Liver (tissue), 8 donors: ENCODE measurements at regions not wholly inside any gene's neighbourhood (a gene's known extent, or its start where the extent isn't known, plus 50 kb on each side); places are given as distances from the start of the nearest gene placed in this dataset.

Experiments
- DNase-seq: peaks from one replicate; pipeline ENCODE4 v3.0.0-alpha.2; 2017; ENCODE audit warnings: low spot score
- H3K27ac ChIP-seq, 2 donors: one replicate each; pipeline ENCODE4 v1.7.0; 2013; ENCODE audit warnings: inconsistent platforms in 2 of 2, low read length in 2 of 2, control low read depth in 1 of 2, low read depth in 1 of 2, mild to moderate bottlenecking in 1 of 2
- H3K27me3 ChIP-seq, 4 donors: one replicate each; pipeline versions ENCODE4 v1.6.1 to v1.7.0; 2013; ENCODE audit warnings: low read length in 3 of 4, inconsistent platforms in 1 of 4, mild to moderate bottlenecking in 1 of 4, moderate library complexity in 1 of 4; ENCODE audit not compliant: control insufficient read depth in 4 of 4, insufficient read depth in 4 of 4
- H3K36me3 ChIP-seq, 4 donors: one replicate each; pipeline versions ENCODE4 v1.6.1 to v1.7.0; 2013; ENCODE audit warnings: low read length in 3 of 4, mild to moderate bottlenecking in 3 of 4, low read depth in 1 of 4, moderate library complexity in 1 of 4; ENCODE audit not compliant: control insufficient read depth in 4 of 4, insufficient read depth in 3 of 4
- H3K4me1 ChIP-seq, 4 donors: one replicate each; pipeline versions ENCODE4 v1.6.1 to v1.7.0; 2013; ENCODE audit warnings: low read length in 3 of 4, mild to moderate bottlenecking in 3 of 4, moderate library complexity in 1 of 4; ENCODE audit not compliant: control insufficient read depth in 4 of 4, insufficient read depth in 4 of 4
- H3K4me3 ChIP-seq, 3 donors: one replicate each; pipeline versions ENCODE4 v1.6.1 to v1.7.0; 2013; ENCODE audit warnings: low read length in 3 of 3, control low read depth in 1 of 3, low read depth in 1 of 3, mild to moderate bottlenecking in 1 of 3
- H3K9ac ChIP-seq, 2 donors: one replicate each; pipeline ENCODE4 v1.7.0; 2013; ENCODE audit warnings: low read length in 2 of 2, mild to moderate bottlenecking in 2 of 2, moderate library complexity in 2 of 2, control low read depth in 1 of 2, low read depth in 1 of 2
- H3K9me3 ChIP-seq, 4 donors: one replicate each; pipeline versions ENCODE4 v1.6.1 to v1.7.0; 2013; ENCODE audit warnings: low read length in 3 of 4; ENCODE audit not compliant: control insufficient read depth in 4 of 4
- EGR1 ChIP-seq, 2 donors: IDR thresholded peaks; 2 replicates each; pipeline ENCODE4 v1.6.1; 2016 to 2018; ENCODE audit warnings: antibody characterized with exemption in 2 of 2, low read depth in 2 of 2
- FOXA1 ChIP-seq: IDR thresholded peaks from 2 replicates; pipeline ENCODE4 v1.6.1; 2016; ENCODE audit warnings: antibody characterized with exemption
- FOXA2 ChIP-seq: IDR thresholded peaks from 2 replicates; pipeline ENCODE4 v1.6.1; 2016; ENCODE audit warnings: antibody characterized with exemption
- GABPA ChIP-seq, 2 donors: IDR thresholded peaks in 1 of 2; conservative IDR thresholded peaks in 1 of 2; 2 replicates each; pipeline ENCODE4 v1.6.1; 2016; ENCODE audit warnings: antibody characterized with exemption in 2 of 2, mild to moderate bottlenecking in 1 of 2, moderate library complexity in 1 of 2
- HNF4A ChIP-seq, 2 donors: conservative IDR thresholded peaks; 2 replicates each; pipeline ENCODE4 v1.6.1; 2016; ENCODE audit warnings: antibody characterized with exemption in 2 of 2, mild to moderate bottlenecking in 2 of 2
- HNF4G ChIP-seq: IDR thresholded peaks from 2 replicates; pipeline ENCODE4 v1.6.1; 2016; ENCODE audit warnings: antibody characterized with exemption
- JUND ChIP-seq, 2 donors: IDR thresholded peaks; 2 replicates each; pipeline ENCODE4 v1.6.1; 2016; ENCODE audit warnings: antibody characterized with exemption in 2 of 2
- NR2F2 ChIP-seq: IDR thresholded peaks from 2 replicates; pipeline ENCODE4 v1.6.1; 2016; ENCODE audit warnings: antibody characterized with exemption
- RAD21 ChIP-seq, 2 donors: IDR thresholded peaks; 2 replicates each; pipeline ENCODE4 v1.6.1; 2016; ENCODE audit warnings: antibody characterized with exemption in 2 of 2, mild to moderate bottlenecking in 2 of 2
- RXRA ChIP-seq, 2 donors: IDR thresholded peaks; 2 replicates each; pipeline ENCODE4 v1.6.1; 2017 to 2018; ENCODE audit warnings: antibody characterized with exemption in 2 of 2, mild to moderate bottlenecking in 1 of 2
- SP1 ChIP-seq: IDR thresholded peaks from 2 replicates; pipeline ENCODE4 v1.6.1; 2018; ENCODE audit warnings: antibody characterized with exemption, mild to moderate bottlenecking
- TAF1 ChIP-seq: conservative IDR thresholded peaks from 2 replicates; pipeline ENCODE4 v1.6.1; 2016; ENCODE audit warnings: antibody characterized with exemption, mild to moderate bottlenecking
- YY1 ChIP-seq: IDR thresholded peaks from 2 replicates; pipeline ENCODE4 v1.6.1; 2016; ENCODE audit warnings: antibody characterized with exemption, mild to moderate bottlenecking
- WGBS: extraction: QIAGEN DNeasy Blood & Tissue Kit; methylation state at CpG from one replicate; pipeline ENCODE4 v1.1.7; 2013; 5-methylcytosine and 5-hydroxymethylcytosine counted together
- TF ChIP-seq, protein P1 (sequence below): IDR thresholded peaks from 2 replicates; pipeline ENCODE4 v1.6.1; 2016; ENCODE audit warnings: antibody characterized with exemption
- TF ChIP-seq, protein P2 (sequence below): fragments of 150-350 bp; IDR thresholded peaks from 2 replicates; pipeline ENCODE4 v1.5.1; 2017; ENCODE audit warnings: improper control_type of control experiment, low read depth, low read length; ENCODE audit not compliant: missing input control
- TF ChIP-seq, protein P3 (sequence below): IDR thresholded peaks from 2 replicates; pipeline ENCODE4 v1.6.1; 2016; ENCODE audit warnings: antibody characterized with exemption
- TF ChIP-seq, protein P4 (sequence below): IDR thresholded peaks from 2 replicates; pipeline ENCODE4 v1.6.1; 2016; ENCODE audit warnings: antibody characterized with exemption, mild to moderate bottlenecking
- donor health status: healthy.
- donor health status: healthy.
- donor health status: healthy.
- donor health status: healthy.
- donor health status: healthy.

DNA sequence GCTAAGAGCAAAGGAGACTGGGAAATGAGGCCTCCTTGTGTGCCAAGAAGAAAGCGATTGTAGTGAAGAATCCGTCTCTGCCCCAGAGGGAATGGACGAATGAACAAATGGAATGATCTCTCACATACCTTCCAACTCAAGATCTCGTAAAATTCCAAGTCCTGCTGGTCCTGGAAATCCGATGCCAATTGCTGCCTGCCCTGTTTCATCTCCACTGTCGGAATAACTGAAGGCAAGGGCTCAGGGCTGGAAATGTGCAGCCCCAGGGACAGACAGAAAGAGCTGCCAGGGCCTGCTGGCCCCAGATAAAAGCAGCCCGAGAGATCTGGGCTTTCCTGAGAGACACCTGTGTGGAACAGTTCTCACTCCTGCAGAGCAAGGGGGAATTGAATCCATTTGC lies 120.9 kb downstream of the MN1 start (continued):
- TF ChIP-seq, protein P1, sequence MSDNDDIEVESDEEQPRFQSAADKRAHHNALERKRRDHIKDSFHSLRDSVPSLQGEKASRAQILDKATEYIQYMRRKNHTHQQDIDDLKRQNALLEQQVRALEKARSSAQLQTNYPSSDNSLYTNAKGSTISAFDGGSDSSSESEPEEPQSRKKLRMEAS, result no peak
- TF ChIP-seq SP1, result no peak
- no peak for TF ChIP-seq FOXA2
- no peak for TF ChIP-seq NR2F2

- no peaks in the 10 kb centered on the region for H3K36me3 ChIP-seq
- 96% methylated on average over 3 of the region's 3 CpGs for WGBS
- H3K27ac ChIP-seq, result no peak overlapping the region
- H3K27me3 ChIP-seq, result peaks cover 0 to 6% (median 2%) of the 10 kb centered on the region in 4 donors
- no peak for TF ChIP-seq RAD21 (IDR thresholded peaks at IDR 0.05)
- TF ChIP-seq TAF1, result no peak
- no peak for TF ChIP-seq HNF4A (conservative IDR thresholded peaks at IDR 0.05)
- TF ChIP-seq, protein P1, result no peak
- TF ChIP-seq, protein P2, sequence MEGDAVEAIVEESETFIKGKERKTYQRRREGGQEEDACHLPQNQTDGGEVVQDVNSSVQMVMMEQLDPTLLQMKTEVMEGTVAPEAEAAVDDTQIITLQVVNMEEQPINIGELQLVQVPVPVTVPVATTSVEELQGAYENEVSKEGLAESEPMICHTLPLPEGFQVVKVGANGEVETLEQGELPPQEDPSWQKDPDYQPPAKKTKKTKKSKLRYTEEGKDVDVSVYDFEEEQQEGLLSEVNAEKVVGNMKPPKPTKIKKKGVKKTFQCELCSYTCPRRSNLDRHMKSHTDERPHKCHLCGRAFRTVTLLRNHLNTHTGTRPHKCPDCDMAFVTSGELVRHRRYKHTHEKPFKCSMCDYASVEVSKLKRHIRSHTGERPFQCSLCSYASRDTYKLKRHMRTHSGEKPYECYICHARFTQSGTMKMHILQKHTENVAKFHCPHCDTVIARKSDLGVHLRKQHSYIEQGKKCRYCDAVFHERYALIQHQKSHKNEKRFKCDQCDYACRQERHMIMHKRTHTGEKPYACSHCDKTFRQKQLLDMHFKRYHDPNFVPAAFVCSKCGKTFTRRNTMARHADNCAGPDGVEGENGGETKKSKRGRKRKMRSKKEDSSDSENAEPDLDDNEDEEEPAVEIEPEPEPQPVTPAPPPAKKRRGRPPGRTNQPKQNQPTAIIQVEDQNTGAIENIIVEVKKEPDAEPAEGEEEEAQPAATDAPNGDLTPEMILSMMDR, result no peak
- no peak for TF ChIP-seq NR2F2
- TF ChIP-seq HNF4G, result no peak
- TF ChIP-seq GABPA (IDR thresholded peaks at IDR 0.05 in 1 of 2, conservative IDR thresholded peaks at IDR 0.05 in 1 of 2), result no peak
- TF ChIP-seq JUND (IDR thresholded peaks at IDR 0.05), result no peak
- TF ChIP-seq, protein P3, sequence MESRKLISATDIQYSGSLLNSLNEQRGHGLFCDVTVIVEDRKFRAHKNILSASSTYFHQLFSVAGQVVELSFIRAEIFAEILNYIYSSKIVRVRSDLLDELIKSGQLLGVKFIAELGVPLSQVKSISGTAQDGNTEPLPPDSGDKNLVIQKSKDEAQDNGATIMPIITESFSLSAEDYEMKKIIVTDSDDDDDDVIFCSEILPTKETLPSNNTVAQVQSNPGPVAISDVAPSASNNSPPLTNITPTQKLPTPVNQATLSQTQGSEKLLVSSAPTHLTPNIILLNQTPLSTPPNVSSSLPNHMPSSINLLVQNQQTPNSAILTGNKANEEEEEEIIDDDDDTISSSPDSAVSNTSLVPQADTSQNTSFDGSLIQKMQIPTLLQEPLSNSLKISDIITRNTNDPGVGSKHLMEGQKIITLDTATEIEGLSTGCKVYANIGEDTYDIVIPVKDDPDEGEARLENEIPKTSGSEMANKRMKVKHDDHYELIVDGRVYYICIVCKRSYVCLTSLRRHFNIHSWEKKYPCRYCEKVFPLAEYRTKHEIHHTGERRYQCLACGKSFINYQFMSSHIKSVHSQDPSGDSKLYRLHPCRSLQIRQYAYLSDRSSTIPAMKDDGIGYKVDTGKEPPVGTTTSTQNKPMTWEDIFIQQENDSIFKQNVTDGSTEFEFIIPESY, result no peak
- TF ChIP-seq FOXA1, result no peak
- no peak for TF ChIP-seq EGR1 (IDR thresholded peaks at IDR 0.05; ENCODE audit: low read depth in 2 of 2)
- no peak for TF ChIP-seq RXRA (IDR thresholded peaks at IDR 0.05)
- TF ChIP-seq, protein P4, sequence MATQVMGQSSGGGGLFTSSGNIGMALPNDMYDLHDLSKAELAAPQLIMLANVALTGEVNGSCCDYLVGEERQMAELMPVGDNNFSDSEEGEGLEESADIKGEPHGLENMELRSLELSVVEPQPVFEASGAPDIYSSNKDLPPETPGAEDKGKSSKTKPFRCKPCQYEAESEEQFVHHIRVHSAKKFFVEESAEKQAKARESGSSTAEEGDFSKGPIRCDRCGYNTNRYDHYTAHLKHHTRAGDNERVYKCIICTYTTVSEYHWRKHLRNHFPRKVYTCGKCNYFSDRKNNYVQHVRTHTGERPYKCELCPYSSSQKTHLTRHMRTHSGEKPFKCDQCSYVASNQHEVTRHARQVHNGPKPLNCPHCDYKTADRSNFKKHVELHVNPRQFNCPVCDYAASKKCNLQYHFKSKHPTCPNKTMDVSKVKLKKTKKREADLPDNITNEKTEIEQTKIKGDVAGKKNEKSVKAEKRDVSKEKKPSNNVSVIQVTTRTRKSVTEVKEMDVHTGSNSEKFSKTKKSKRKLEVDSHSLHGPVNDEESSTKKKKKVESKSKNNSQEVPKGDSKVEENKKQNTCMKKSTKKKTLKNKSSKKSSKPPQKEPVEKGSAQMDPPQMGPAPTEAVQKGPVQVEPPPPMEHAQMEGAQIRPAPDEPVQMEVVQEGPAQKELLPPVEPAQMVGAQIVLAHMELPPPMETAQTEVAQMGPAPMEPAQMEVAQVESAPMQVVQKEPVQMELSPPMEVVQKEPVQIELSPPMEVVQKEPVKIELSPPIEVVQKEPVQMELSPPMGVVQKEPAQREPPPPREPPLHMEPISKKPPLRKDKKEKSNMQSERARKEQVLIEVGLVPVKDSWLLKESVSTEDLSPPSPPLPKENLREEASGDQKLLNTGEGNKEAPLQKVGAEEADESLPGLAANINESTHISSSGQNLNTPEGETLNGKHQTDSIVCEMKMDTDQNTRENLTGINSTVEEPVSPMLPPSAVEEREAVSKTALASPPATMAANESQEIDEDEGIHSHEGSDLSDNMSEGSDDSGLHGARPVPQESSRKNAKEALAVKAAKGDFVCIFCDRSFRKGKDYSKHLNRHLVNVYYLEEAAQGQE, result no peak
- TF ChIP-seq YY1, result no peak
- H3K4me1 ChIP-seq, result no peaks in the 10 kb centered on the region
- no peak for DNase-seq
- H3K9ac ChIP-seq, result no peak overlapping the region
- no peak overlapping the region for H3K4me3 ChIP-seq
- H3K9me3 ChIP-seq, result peaks cover 0 to 3% (median 0%) of the 10 kb centered on the region in 4 donors
Measured at GRCh38 chr22:27681037-27681436, 120.5 kb downstream of the MN1 start.
